Heart left ventricle (tissue), 13 donors: ENCODE measurements at regions not wholly inside any gene's neighbourhood (a gene's known extent, or its start where the extent isn't known, plus 50 kb on each side); places are given as distances from the start of the nearest gene placed in this dataset.

Source experiments
- CTCF ChIP-seq, 12 donors: fragments of 200-600 bp; sonication (generic) in 4 of 12; IDR thresholded peaks; one replicate each; pipeline versions ENCODE4 v1.5.0 to v1.8.0; 2018 to 2022; ENCODE audit warnings: antibody characterized with exemption in 12 of 12, mild to moderate bottlenecking in 5 of 12
- POLR2A ChIP-seq, 2 donors: fragments of 450-650 bp; IDR thresholded peaks; one replicate each; pipeline ENCODE4 v1.6.1; 2017; ENCODE audit warnings: antibody characterized with exemption in 2 of 2, mild to moderate bottlenecking in 2 of 2, moderate library complexity in 2 of 2
- donor health status: ischemic (EF 13 %, LVEDD 7.1; RV severe dilation, severe dysfunction).
- donor health status: DM: no; HTN: yes; CAD: no.
- donor health status: DM: no; HTN: no; CAD: no.
- donor health status: ischemic (EF 25% LVEDD 6.9; RV normal size, moderate dysfunction).
- donor health status: ischemic (EF 25% LVEDD 5.7; RV mildly dilated, moderate dysfunction).
- donor health status: ischemic (EF 35%, LVEDD 5.7; RV mildly dilated, moderate dysfunction).
- donor health status: nonischemic (EF 11% LVEDD 7.7; RV severe dilation, severe dysfunction).
- donor health status: DM: yes; HTN: yes; CAD: no.
- donor health status: PGD.
- donor health status: ischemic (EF 29% LVEDD 5.4; RV normal size, mild dysfunction).
- donor health status: nonischemic (EF 23%, LVEDD 6.1; RV moderate dilation, normal function).

- TF ChIP-seq CTCF (IDR thresholded peaks at IDR 0.05) (no peak), POLR2A (IDR thresholded peaks at IDR 0.05) (no peak)
Observed at GRCh38 chr3:116947148-116947547, 237.6 kb downstream of the TUSC7 start.
